Nephron progenitor cell (in vitro differentiated cells): ENCODE measurements at regions not wholly inside any gene's neighbourhood (a gene's known extent, or its start where the extent isn't known, plus 50 kb on each side); places are given as distances from the start of the nearest gene placed in this dataset.

Experiments used
- DNase-seq: peaks from one replicate; pipeline ENCODE4 v3.0.0; 2021
- H3K27ac Mint-ChIP-seq: 2 replicates; pipeline ENCODE4 v1.8.0; 2021; ENCODE audit warnings: mild to moderate bottlenecking, moderate library complexity, mixed read lengths
- H3K27me3 Mint-ChIP-seq: 2 replicates; pipeline ENCODE4 v1.8.0; 2021; ENCODE audit warnings: mild to moderate bottlenecking, low read depth, mixed read lengths; ENCODE audit not compliant: poor library complexity
- H3K36me3 Mint-ChIP-seq: 2 replicates; pipeline ENCODE4 v1.8.0; 2021; ENCODE audit warnings: low read depth, mixed read lengths
- H3K4me1 Mint-ChIP-seq: 2 replicates; pipeline ENCODE4 v1.8.0; 2021; ENCODE audit warnings: mixed read lengths
- H3K4me3 Mint-ChIP-seq: 2 replicates; pipeline ENCODE4 v1.8.0; 2021; ENCODE audit warnings: mild to moderate bottlenecking, moderate library complexity, mixed read lengths
- H3K9me3 Mint-ChIP-seq: 2 replicates; pipeline ENCODE4 v1.8.0; 2021; ENCODE audit warnings: mild to moderate bottlenecking, moderate library complexity, mixed read lengths
- TF ChIP-seq, protein P1 (sequence below): fragments of 200-600 bp; sonication (generic); IDR thresholded peaks from 2 replicates; pipeline ENCODE4 v1.5.0; 2021; ENCODE audit warnings: antibody characterized with exemption

DNA sequence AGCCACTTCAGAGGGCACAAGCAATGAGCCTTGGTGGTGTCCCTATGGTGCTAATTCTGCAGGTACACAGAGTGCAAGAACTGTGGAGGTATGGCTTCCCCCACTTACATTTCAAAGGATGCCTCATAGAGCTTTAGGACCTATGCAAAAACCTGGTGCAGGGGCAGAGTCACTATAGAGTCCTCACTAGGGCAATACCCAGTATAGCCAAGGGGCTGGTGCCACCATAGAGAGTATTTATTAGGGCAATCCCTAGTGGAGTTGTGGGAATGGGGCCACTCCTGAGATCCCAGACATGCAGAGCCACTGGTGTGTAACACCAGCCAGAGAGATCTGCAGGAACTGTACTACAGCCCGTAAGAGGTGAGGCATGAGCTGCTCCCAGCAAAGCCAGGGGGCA, 312.2 kb downstream of the SLC4A3 start:
- TF ChIP-seq, protein P1, sequence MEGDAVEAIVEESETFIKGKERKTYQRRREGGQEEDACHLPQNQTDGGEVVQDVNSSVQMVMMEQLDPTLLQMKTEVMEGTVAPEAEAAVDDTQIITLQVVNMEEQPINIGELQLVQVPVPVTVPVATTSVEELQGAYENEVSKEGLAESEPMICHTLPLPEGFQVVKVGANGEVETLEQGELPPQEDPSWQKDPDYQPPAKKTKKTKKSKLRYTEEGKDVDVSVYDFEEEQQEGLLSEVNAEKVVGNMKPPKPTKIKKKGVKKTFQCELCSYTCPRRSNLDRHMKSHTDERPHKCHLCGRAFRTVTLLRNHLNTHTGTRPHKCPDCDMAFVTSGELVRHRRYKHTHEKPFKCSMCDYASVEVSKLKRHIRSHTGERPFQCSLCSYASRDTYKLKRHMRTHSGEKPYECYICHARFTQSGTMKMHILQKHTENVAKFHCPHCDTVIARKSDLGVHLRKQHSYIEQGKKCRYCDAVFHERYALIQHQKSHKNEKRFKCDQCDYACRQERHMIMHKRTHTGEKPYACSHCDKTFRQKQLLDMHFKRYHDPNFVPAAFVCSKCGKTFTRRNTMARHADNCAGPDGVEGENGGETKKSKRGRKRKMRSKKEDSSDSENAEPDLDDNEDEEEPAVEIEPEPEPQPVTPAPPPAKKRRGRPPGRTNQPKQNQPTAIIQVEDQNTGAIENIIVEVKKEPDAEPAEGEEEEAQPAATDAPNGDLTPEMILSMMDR = no peak
- Mint-ChIP-seq H3K27me3 (no peaks in the 10 kb centered on the region), H3K9me3 (peaks cover 18% of the 10 kb centered on the region), H3K36me3 (no peaks in the 10 kb centered on the region), H3K4me1 (no peaks in the 10 kb centered on the region), H3K4me3 (no peak overlapping the region), H3K27ac (no peak overlapping the region)
- DNase-seq = no peak

DNA sequence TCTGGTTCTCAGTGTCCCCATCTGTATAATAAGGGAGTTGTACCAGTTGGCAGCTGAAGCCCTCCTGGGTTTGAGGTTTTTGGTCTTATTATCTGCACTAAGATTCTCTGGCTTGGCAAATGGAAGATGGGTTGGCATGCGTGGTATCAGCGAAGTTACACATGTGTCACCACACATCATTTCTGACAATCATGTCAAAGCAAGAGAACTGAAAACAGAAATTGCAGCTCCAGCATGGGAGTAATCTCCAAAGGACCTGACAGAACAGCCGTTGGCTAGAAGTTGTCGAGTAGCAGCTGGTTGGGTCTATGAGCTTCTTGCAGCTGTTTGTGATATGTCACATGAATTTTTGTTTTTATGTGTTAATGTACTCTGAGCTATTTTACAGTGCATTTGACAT, 317.4 kb downstream of the SLC4A3 start:
- Mint-ChIP-seq H3K36me3 (no peaks in the 10 kb centered on the region), H3K27ac (no peak overlapping the region), H3K4me3 (no peak overlapping the region), H3K9me3 (peaks cover 10% of the 10 kb centered on the region), H3K4me1 (peaks cover 6% of the 10 kb centered on the region), H3K27me3 (peaks cover 5% of the 10 kb centered on the region)
- DNase-seq = no peak
- TF ChIP-seq, protein P1 = no peak

DNA sequence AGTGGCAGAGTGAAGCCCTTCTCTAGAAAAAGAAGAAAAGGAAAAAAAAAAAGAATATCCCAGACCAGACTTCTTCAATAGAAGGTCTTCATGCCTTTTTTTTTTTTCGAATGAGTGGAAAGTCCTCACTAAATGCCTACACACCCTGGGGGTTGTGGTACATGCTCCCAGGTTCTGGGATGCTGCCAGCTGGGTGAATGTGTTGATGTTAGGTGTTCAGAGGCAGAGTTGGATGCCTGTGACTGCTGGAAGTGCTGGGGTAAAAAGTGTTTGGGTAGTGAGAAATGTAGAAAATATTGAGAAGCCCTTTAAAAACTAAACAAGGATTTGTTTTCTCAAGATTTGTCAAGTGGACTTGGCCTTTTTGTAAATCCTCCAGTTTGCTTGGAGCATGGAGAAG, 318.6 kb downstream of the SLC4A3 start:
- Mint-ChIP-seq H3K9me3 (peaks cover 10% of the 10 kb centered on the region), H3K4me3 (no peak overlapping the region), H3K27me3 (peaks cover 5% of the 10 kb centered on the region), H3K4me1 (peaks cover 6% of the 10 kb centered on the region), H3K27ac (no peak overlapping the region), H3K36me3 (no peaks in the 10 kb centered on the region)
- no peak for DNase-seq
- TF ChIP-seq, protein P1 = no peak

DNA sequence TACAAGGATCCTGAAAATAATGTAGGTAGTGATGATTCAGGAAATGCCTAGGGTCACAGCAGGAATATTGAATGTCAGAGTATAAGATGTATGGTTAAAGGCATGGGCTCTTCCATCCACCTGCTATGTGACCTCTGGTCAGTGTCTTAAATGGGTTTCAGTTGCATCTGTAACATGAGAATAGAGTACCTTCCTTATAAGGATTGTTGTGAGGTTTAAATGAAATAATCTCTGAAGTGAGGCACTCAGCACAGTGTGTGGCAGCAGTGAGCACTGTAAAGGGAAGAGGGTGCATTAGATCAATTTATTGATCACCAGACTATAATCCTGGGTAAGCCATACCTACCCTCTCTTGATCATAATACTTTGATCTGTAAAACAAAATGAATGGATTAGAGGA, 319.1 kb downstream of the SLC4A3 start:
- TF ChIP-seq, protein P1 = no peak
- no peak overlapping the region for H3K4me3 Mint-ChIP-seq
- H3K27ac Mint-ChIP-seq = no peak overlapping the region
- H3K27me3 Mint-ChIP-seq = peaks cover 5% of the 10 kb centered on the region
- H3K9me3 Mint-ChIP-seq = peaks cover 10% of the 10 kb centered on the region
- H3K36me3 Mint-ChIP-seq = no peaks in the 10 kb centered on the region
- peaks cover 6% of the 10 kb centered on the region for H3K4me1 Mint-ChIP-seq
- DNase-seq = no peak

DNA sequence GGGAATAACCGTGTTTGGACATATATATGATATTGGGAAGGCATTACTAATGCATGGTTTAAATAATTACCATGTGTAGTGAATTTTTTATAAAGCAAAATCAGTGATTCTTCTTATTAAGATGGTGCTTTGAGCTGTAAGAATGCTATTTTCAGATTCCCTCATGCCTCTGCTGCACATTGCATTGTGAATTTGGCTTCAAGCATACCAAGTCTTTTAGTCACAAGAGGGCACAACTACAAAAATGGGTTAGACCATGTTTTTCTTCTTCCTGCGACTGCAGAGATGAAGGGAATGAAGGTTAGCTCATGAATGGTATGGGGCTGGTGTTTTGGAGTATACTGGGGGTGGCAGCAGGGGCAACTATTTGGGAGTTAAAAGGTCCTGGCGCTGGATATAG, 320.1 kb downstream of the SLC4A3 start:
- no peaks in the 10 kb centered on the region for H3K36me3 Mint-ChIP-seq
- DNase-seq = no peak
- peaks cover 6% of the 10 kb centered on the region for H3K4me1 Mint-ChIP-seq
- H3K27me3 Mint-ChIP-seq = peaks cover 5% of the 10 kb centered on the region
- H3K9me3 Mint-ChIP-seq = peaks cover 8% of the 10 kb centered on the region
- TF ChIP-seq, protein P1 = no peak
- H3K27ac Mint-ChIP-seq = no peak overlapping the region
- no peak overlapping the region for H3K4me3 Mint-ChIP-seq

DNA sequence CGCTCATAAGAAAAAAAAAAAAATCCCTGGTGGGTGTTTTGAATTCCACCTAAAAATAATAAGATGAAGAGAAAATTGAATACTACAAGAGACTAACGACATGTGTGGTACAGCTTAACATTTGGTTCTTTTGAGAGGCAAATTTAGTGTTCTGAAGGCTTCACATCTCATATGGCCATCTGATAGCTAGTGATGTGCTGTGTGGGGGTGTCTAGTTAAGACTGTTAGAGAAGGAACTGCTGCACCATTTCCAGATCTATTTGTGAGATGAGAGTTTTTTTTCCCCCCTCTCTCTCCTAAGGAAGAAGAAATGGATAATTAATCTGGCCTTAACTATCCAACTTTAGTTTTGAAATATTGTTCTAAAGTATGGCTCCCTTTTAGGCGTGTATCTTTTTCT, 321.6 kb downstream of the SLC4A3 start:
- Mint-ChIP-seq H3K9me3 (peaks cover 14% of the 10 kb centered on the region), H3K36me3 (peaks cover under 1% of the 10 kb centered on the region), H3K4me1 (peaks cover 6% of the 10 kb centered on the region), H3K27ac (no peak overlapping the region), H3K4me3 (no peak overlapping the region), H3K27me3 (peaks cover 5% of the 10 kb centered on the region)
- TF ChIP-seq, protein P1 = no peak
- no peak for DNase-seq
